Neural crest cell (in vitro differentiated cells): ENCODE measurements at regions not wholly inside any gene's neighbourhood (a gene's known extent, or its start where the extent isn't known, plus 50 kb on each side); places are given as distances from the start of the nearest gene placed in this dataset.

Experiments
- DNase-seq: peaks from one replicate; pipeline ENCODE4 v3.0.0; 2021; ENCODE audit warnings: low read depth, mixed read lengths, low spot score
- H3K27ac Mint-ChIP-seq: one replicate; pipeline ENCODE4 v1.8.0; 2021; ENCODE audit warnings: mild to moderate bottlenecking, mixed read lengths; ENCODE audit not compliant: unreplicated experiment
- H3K27me3 Mint-ChIP-seq: 2 replicates; pipeline ENCODE4 v1.8.0; 2021; ENCODE audit warnings: low read depth, mild to moderate bottlenecking, mixed read lengths
- H3K36me3 Mint-ChIP-seq: 2 replicates; pipeline ENCODE4 v1.8.0; 2021; ENCODE audit warnings: low read depth, mild to moderate bottlenecking, mixed read lengths
- H3K4me1 Mint-ChIP-seq: 2 replicates; pipeline ENCODE4 v1.8.0; 2021; ENCODE audit warnings: mixed read lengths
- H3K4me3 Mint-ChIP-seq: one replicate; pipeline ENCODE4 v1.8.0; 2021; ENCODE audit warnings: mild to moderate bottlenecking, mixed read lengths
- H3K9me3 Mint-ChIP-seq: 2 replicates; pipeline ENCODE4 v1.8.0; 2021; ENCODE audit warnings: mixed read lengths
- TF ChIP-seq, protein P1 (sequence below): fragments of 200-600 bp; sonication (generic); conservative IDR thresholded peaks from 2 replicates; pipeline ENCODE4 v1.5.0; 2021; ENCODE audit warnings: antibody characterized with exemption, mild to moderate bottlenecking

GRCh38 chr1:98459486-98459870 lies 202.0 kb upstream of the SNX7 start:
- H3K27me3 Mint-ChIP-seq, result no peaks in the 10 kb centered on the region
- TF ChIP-seq, protein P1, sequence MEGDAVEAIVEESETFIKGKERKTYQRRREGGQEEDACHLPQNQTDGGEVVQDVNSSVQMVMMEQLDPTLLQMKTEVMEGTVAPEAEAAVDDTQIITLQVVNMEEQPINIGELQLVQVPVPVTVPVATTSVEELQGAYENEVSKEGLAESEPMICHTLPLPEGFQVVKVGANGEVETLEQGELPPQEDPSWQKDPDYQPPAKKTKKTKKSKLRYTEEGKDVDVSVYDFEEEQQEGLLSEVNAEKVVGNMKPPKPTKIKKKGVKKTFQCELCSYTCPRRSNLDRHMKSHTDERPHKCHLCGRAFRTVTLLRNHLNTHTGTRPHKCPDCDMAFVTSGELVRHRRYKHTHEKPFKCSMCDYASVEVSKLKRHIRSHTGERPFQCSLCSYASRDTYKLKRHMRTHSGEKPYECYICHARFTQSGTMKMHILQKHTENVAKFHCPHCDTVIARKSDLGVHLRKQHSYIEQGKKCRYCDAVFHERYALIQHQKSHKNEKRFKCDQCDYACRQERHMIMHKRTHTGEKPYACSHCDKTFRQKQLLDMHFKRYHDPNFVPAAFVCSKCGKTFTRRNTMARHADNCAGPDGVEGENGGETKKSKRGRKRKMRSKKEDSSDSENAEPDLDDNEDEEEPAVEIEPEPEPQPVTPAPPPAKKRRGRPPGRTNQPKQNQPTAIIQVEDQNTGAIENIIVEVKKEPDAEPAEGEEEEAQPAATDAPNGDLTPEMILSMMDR, result no peak
- H3K27ac Mint-ChIP-seq, result no peak overlapping the region
- H3K36me3 Mint-ChIP-seq, result no peaks in the 10 kb centered on the region
- H3K4me1 Mint-ChIP-seq, result peaks cover 6% of the 10 kb centered on the region
- no peak overlapping the region for H3K4me3 Mint-ChIP-seq
- no peak for DNase-seq
- H3K9me3 Mint-ChIP-seq, result no peaks in the 10 kb centered on the region

GRCh38 chr1:98458511-98459485 lies 202.7 kb upstream of the SNX7 start:
- H3K27ac Mint-ChIP-seq, result no peak overlapping the region

GRCh38 chr1:98457248-98457647 lies 204.3 kb upstream of the SNX7 start:
- H3K27ac Mint-ChIP-seq, result no peak overlapping the region
- TF ChIP-seq, protein P1, result no peak
- H3K4me3 Mint-ChIP-seq, result no peak overlapping the region
- no peaks in the 10 kb centered on the region for H3K36me3 Mint-ChIP-seq
- H3K4me1 Mint-ChIP-seq, result peaks cover 12% of the 10 kb centered on the region
- no peaks in the 10 kb centered on the region for H3K27me3 Mint-ChIP-seq
- no peak for DNase-seq
- H3K9me3 Mint-ChIP-seq, result no peaks in the 10 kb centered on the region

More at GRCh38 chr1:98458511-98459485, 202.7 kb upstream of the SNX7 start:
- Mint-ChIP-seq H3K9me3 (no peaks in the 10 kb centered on the region), H3K27me3 (no peaks in the 10 kb centered on the region), H3K4me1 (peaks cover 6% of the 10 kb centered on the region), H3K36me3 (no peaks in the 10 kb centered on the region), H3K4me3 (no peak overlapping the region)
- TF ChIP-seq, protein P1, result no peak
- no peak for DNase-seq

GRCh38 chr1:98454666-98455065 lies 206.9 kb upstream of the SNX7 start:
- peaks cover 12% of the 10 kb centered on the region for H3K4me1 Mint-ChIP-seq
- H3K9me3 Mint-ChIP-seq, result no peaks in the 10 kb centered on the region
- no peaks in the 10 kb centered on the region for H3K27me3 Mint-ChIP-seq
- H3K4me3 Mint-ChIP-seq, result no peak overlapping the region
- no peaks in the 10 kb centered on the region for H3K36me3 Mint-ChIP-seq
- TF ChIP-seq, protein P1, result no peak
- no peak for DNase-seq
- H3K27ac Mint-ChIP-seq, result no peak overlapping the region

GRCh38 chr1:98453066-98453465 lies 208.5 kb upstream of the SNX7 start:
- TF ChIP-seq, protein P1, result no peak
- Mint-ChIP-seq H3K36me3 (no peaks in the 10 kb centered on the region), H3K4me3 (no peak overlapping the region), H3K9me3 (no peaks in the 10 kb centered on the region), H3K27me3 (no peaks in the 10 kb centered on the region), H3K4me1 (peaks cover 7% of the 10 kb centered on the region), H3K27ac (no peak overlapping the region)
- no peak for DNase-seq
